ENCODE measurements at regions not wholly inside any gene's neighbourhood (a gene's known extent, or its start where the extent isn't known, plus 50 kb on each side); places are given as distances from the start of the nearest gene placed in this dataset.

DNA sequence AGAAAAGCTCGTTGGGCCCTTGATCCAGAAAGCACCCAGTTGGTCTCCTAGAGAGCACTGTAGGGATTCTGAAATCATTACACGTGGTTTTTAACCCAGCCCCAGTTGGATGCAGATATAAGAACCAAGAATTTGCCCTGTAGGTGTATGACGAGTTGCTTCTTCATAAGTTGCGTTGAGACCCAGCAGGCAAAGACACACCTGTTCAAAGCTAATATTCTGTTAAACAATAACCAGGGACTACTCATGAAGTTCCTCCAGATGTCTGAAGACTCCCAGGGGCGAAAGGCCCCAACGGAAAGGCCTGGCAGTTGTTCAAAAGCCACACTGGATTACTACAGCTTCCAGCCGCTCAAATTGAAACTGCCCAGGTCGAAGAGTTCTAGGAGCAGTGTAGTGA, 88.6 kb upstream of the HNRNPU start:
- TF ChIP-seq, protein P1, sequence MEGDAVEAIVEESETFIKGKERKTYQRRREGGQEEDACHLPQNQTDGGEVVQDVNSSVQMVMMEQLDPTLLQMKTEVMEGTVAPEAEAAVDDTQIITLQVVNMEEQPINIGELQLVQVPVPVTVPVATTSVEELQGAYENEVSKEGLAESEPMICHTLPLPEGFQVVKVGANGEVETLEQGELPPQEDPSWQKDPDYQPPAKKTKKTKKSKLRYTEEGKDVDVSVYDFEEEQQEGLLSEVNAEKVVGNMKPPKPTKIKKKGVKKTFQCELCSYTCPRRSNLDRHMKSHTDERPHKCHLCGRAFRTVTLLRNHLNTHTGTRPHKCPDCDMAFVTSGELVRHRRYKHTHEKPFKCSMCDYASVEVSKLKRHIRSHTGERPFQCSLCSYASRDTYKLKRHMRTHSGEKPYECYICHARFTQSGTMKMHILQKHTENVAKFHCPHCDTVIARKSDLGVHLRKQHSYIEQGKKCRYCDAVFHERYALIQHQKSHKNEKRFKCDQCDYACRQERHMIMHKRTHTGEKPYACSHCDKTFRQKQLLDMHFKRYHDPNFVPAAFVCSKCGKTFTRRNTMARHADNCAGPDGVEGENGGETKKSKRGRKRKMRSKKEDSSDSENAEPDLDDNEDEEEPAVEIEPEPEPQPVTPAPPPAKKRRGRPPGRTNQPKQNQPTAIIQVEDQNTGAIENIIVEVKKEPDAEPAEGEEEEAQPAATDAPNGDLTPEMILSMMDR (IDR thresholded peaks at IDR 0.05), result no peak
- no peak for TF ChIP-seq ZFX (IDR thresholded peaks at IDR 0.05; ENCODE audit: borderline replicate concordance)
